ENCODE measurements at regions not wholly inside any gene's neighbourhood (a gene's known extent, or its start where the extent isn't known, plus 50 kb on each side); places are given as distances from the start of the nearest gene placed in this dataset.

GRCh38 chr6:144741659-144742058 is 456.5 kb downstream of the UTRN start:
- H3K4me1 Mint-ChIP-seq = peaks cover 15% of the 10 kb centered on the region
- ATAC-seq = no peak
- DNase-seq = no peak
- no peak overlapping the region for H3K4me3 Mint-ChIP-seq
- H3K27ac Mint-ChIP-seq = peak overlapping the region; percentile 27
- no peaks in the 10 kb centered on the region for H3K27me3 Mint-ChIP-seq
- peaks cover 9% of the 10 kb centered on the region for H3K36me3 Mint-ChIP-seq (ENCODE audit: low read depth)
- H3K9me3 ChIP-seq (ENCODE audit: control insufficient read depth, low read length, poor library complexity, severe bottlenecking) = no peaks in the 10 kb centered on the region

DNA sequence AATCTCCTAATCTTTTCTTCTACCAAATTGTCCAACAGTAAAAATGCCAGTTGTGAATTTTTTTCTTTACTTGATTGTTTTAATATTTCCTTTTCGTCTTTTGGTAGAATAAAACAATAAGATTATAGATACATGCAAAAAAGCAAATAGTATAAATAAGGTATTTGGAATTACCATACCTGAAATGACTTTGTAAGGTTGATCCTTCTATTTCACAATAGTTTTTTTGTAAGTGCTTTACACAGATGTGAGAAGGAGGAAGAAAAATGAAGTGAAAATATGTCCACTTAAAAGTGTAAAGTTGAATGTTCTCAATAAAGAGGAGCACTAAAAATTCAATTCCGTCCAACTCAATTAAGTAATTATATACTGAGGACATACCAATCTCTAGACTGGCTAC is 457.6 kb downstream of the UTRN start:
- Mint-ChIP-seq H3K36me3 (ENCODE audit: low read depth) (peaks cover 3% of the 10 kb centered on the region), H3K27ac (no peak overlapping the region), H3K4me3 (no peak overlapping the region), H3K4me1 (peaks cover 12% of the 10 kb centered on the region), H3K27me3 (no peaks in the 10 kb centered on the region)
- ATAC-seq = no peak
- H3K9me3 ChIP-seq (ENCODE audit: control insufficient read depth, low read length, poor library complexity, severe bottlenecking) = no peaks in the 10 kb centered on the region
- no peak for DNase-seq

- H3K4me1 Mint-ChIP-seq = peaks cover 8% of the 10 kb centered on the region
- H3K4me3 Mint-ChIP-seq = no peak overlapping the region
- ATAC-seq (no peak), DNase-seq (no peak)
- H3K27ac Mint-ChIP-seq = peak overlapping the region; percentile 51
- peaks cover 2% of the 10 kb centered on the region for H3K36me3 Mint-ChIP-seq (ENCODE audit: low read depth)
- no peaks in the 10 kb centered on the region for H3K27me3 Mint-ChIP-seq
- no peaks in the 10 kb centered on the region for H3K9me3 ChIP-seq (ENCODE audit: control insufficient read depth, low read length, poor library complexity, severe bottlenecking)
Measured at GRCh38 chr6:144744720-144745119, 459.6 kb downstream of the UTRN start.

GRCh38 chr6:144745439-144745838 is 460.3 kb downstream of the UTRN start:
- no peak overlapping the region for H3K4me3 Mint-ChIP-seq
- no peaks in the 10 kb centered on the region for H3K9me3 ChIP-seq (ENCODE audit: control insufficient read depth, low read length, poor library complexity, severe bottlenecking)
- H3K4me1 Mint-ChIP-seq = peaks cover 11% of the 10 kb centered on the region
- no peaks in the 10 kb centered on the region for H3K27me3 Mint-ChIP-seq
- DNase-seq (no peak), ATAC-seq (no peak)
- H3K27ac Mint-ChIP-seq = peak overlapping the region; percentile 51
- peaks cover 4% of the 10 kb centered on the region for H3K36me3 Mint-ChIP-seq (ENCODE audit: low read depth)

- no peak for ATAC-seq
- Mint-ChIP-seq H3K27ac (no peak overlapping the region), H3K36me3 (ENCODE audit: low read depth) (peaks cover 7% of the 10 kb centered on the region)
Measured at GRCh38 chr6:144746902-144747469, 461.9 kb downstream of the UTRN start.

GRCh38 chr6:144749263-144749662 is 464.1 kb downstream of the UTRN start:
- Mint-ChIP-seq H3K36me3 (ENCODE audit: low read depth) (peaks cover 11% of the 10 kb centered on the region), H3K27ac (no peak overlapping the region), H3K4me3 (no peak overlapping the region), H3K4me1 (peaks cover 10% of the 10 kb centered on the region), H3K27me3 (no peaks in the 10 kb centered on the region)
- no peaks in the 10 kb centered on the region for H3K9me3 ChIP-seq (ENCODE audit: control insufficient read depth, low read length, poor library complexity, severe bottlenecking)
- no peak for DNase-seq
- no peak for ATAC-seq

More at GRCh38 chr6:144746902-144747469, 461.9 kb downstream of the UTRN start:
- H3K27me3 Mint-ChIP-seq = no peaks in the 10 kb centered on the region
- no peak overlapping the region for H3K4me3 Mint-ChIP-seq
- DNase-seq = no peak
- peaks cover 12% of the 10 kb centered on the region for H3K4me1 Mint-ChIP-seq
- no peaks in the 10 kb centered on the region for H3K9me3 ChIP-seq (ENCODE audit: control insufficient read depth, low read length, poor library complexity, severe bottlenecking)

- ATAC-seq (no peak), DNase-seq (no peak)
- Mint-ChIP-seq H3K36me3 (ENCODE audit: low read depth) (peaks cover 12% of the 10 kb centered on the region), H3K27me3 (no peaks in the 10 kb centered on the region), H3K4me1 (peaks cover 8% of the 10 kb centered on the region), H3K27ac (no peak overlapping the region), H3K4me3 (no peak overlapping the region)
- H3K9me3 ChIP-seq (ENCODE audit: control insufficient read depth, low read length, poor library complexity, severe bottlenecking) = no peaks in the 10 kb centered on the region
Measured at GRCh38 chr6:144753023-144753705, 468.0 kb downstream of the UTRN start.

- Mint-ChIP-seq H3K36me3 (ENCODE audit: low read depth) (peaks cover 5% of the 10 kb centered on the region), H3K27ac (no peak overlapping the region), H3K27me3 (no peaks in the 10 kb centered on the region), H3K4me1 (peaks cover 2% of the 10 kb centered on the region), H3K4me3 (no peak overlapping the region)
- DNase-seq = no peak
- ATAC-seq = no peak
- no peaks in the 10 kb centered on the region for H3K9me3 ChIP-seq (ENCODE audit: control insufficient read depth, low read length, poor library complexity, severe bottlenecking)
Measured at GRCh38 chr6:144756469-144756868, 471.3 kb downstream of the UTRN start.

- no peak for DNase-seq
- Mint-ChIP-seq H3K36me3 (ENCODE audit: low read depth) (peaks cover 5% of the 10 kb centered on the region), H3K4me1 (peaks cover 2% of the 10 kb centered on the region), H3K27ac (no peak overlapping the region), H3K4me3 (no peak overlapping the region), H3K27me3 (no peaks in the 10 kb centered on the region)
- no peak for ATAC-seq
- no peaks in the 10 kb centered on the region for H3K9me3 ChIP-seq (ENCODE audit: control insufficient read depth, low read length, poor library complexity, severe bottlenecking)
Measured at GRCh38 chr6:144757299-144757698, 472.2 kb downstream of the UTRN start.

- no peaks in the 10 kb centered on the region for H3K9me3 ChIP-seq (ENCODE audit: control insufficient read depth, low read length, poor library complexity, severe bottlenecking)
- H3K4me1 Mint-ChIP-seq = peaks cover 2% of the 10 kb centered on the region
- H3K27me3 Mint-ChIP-seq = no peaks in the 10 kb centered on the region
- no peak overlapping the region for H3K4me3 Mint-ChIP-seq
- H3K27ac Mint-ChIP-seq = no peak overlapping the region
- no peak for ATAC-seq
- DNase-seq = no peak
- peaks cover 5% of the 10 kb centered on the region for H3K36me3 Mint-ChIP-seq (ENCODE audit: low read depth)
Measured at GRCh38 chr6:144757730-144758129, 472.6 kb downstream of the UTRN start.

DNA sequence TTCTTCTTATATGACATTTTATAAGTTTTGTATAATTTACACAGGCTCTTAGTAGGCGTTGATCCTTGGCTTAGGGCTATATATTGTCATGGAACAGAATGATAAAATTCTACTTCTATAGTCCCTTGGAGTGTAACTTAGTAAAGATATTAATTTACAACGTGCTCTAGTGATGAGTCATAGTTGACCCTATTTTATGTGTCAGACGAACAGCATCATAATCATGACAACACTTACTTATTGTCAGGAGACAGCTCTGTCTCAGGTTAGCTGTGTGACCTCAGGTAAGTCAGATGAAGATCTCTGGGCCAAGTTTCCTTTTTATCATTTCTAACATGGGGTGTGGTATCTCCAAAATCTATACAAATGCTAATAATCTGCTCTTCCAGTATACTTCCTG is 473.5 kb downstream of the UTRN start:
- ATAC-seq = no peak
- Mint-ChIP-seq H3K27ac (no peak overlapping the region), H3K4me1 (peaks cover 7% of the 10 kb centered on the region), H3K4me3 (no peak overlapping the region), H3K36me3 (ENCODE audit: low read depth) (peaks cover 10% of the 10 kb centered on the region), H3K27me3 (no peaks in the 10 kb centered on the region)
- H3K9me3 ChIP-seq (ENCODE audit: control insufficient read depth, low read length, poor library complexity, severe bottlenecking) = no peaks in the 10 kb centered on the region
- DNase-seq = no peak

- Mint-ChIP-seq H3K4me1 (peaks cover 16% of the 10 kb centered on the region), H3K4me3 (no peak overlapping the region), H3K27ac (no peak overlapping the region), H3K36me3 (ENCODE audit: low read depth) (peaks cover 11% of the 10 kb centered on the region), H3K27me3 (no peaks in the 10 kb centered on the region)
- no peaks in the 10 kb centered on the region for H3K9me3 ChIP-seq (ENCODE audit: control insufficient read depth, low read length, poor library complexity, severe bottlenecking)
- ATAC-seq = no peak
- no peak for DNase-seq
Measured at GRCh38 chr6:144762469-144762868, 477.3 kb downstream of the UTRN start.

DNA sequence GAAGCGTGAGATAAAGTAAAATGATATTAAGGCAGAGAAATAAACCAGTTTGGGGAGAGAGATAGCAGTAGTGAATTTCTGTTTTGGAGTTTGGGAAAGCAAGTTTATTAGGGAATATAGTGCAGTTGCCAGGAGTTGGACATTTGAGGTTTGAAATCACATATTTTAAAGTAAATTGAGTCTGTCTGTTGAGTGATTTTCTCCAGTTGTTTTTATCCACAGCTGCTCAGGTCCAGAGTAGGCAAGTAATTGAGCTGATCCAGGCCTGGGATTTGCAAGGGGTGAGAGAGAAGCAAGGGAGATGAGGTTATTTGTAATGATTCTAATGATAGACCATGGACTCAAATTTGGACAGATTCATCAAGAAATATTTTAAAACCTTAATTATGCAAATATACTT is 481.9 kb downstream of the UTRN start:
- ATAC-seq (no peak), DNase-seq (no peak)
- Mint-ChIP-seq H3K27me3 (no peaks in the 10 kb centered on the region), H3K27ac (peak overlapping the region; percentile 67), H3K4me1 (peaks cover 14% of the 10 kb centered on the region), H3K4me3 (no peak overlapping the region), H3K36me3 (ENCODE audit: low read depth) (peaks cover 13% of the 10 kb centered on the region)
- no peaks in the 10 kb centered on the region for H3K9me3 ChIP-seq (ENCODE audit: control insufficient read depth, low read length, poor library complexity, severe bottlenecking)

- no peaks in the 10 kb centered on the region for H3K27me3 Mint-ChIP-seq
- DNase-seq (no peak), ATAC-seq (no peak)
- peaks cover 9% of the 10 kb centered on the region for H3K4me1 Mint-ChIP-seq
- peaks cover 12% of the 10 kb centered on the region for H3K36me3 Mint-ChIP-seq (ENCODE audit: low read depth)
- no peaks in the 10 kb centered on the region for H3K9me3 ChIP-seq (ENCODE audit: control insufficient read depth, low read length, poor library complexity, severe bottlenecking)
- H3K27ac Mint-ChIP-seq = no peak overlapping the region
- H3K4me3 Mint-ChIP-seq = no peak overlapping the region
Measured at GRCh38 chr6:144768551-144769075, 483.5 kb downstream of the UTRN start.

Data from T-helper 17 cell (primary cell).